IMR-90 (cell line): ENCODE measurements at regions not wholly inside any gene's neighbourhood (a gene's known extent, or its start where the extent isn't known, plus 50 kb on each side); places are given as distances from the start of the nearest gene placed in this dataset.

Source experiments
- ATAC-seq: fragments of 200-7000 bp; cut with Tn5 transposase; 2 replicates; pipeline ENCODE4 v1.9.1; 2020; ENCODE audit warnings: low read depth, mild to moderate bottlenecking, moderate library complexity
- BruUV-seq: library from RNA; stranded (reverse); fragments of 400-500 nt; replicated peaks from 2 replicates; lab custom pipeline; 2021; lab: Mats Ljungman, UMichigan
- CTCF ChIA-PET: fragments of 300-600 bp; formaldehyde crosslinking; extraction: SDS; loops from one replicate; lab custom pipeline; 2021; ENCODE audit warnings: antibody characterized with exemption; lab: Yijun Ruan, JAX
- POLR2A ChIA-PET: fragments of 300-600 bp; sonication (Branson Sonifier 250); formaldehyde crosslinking; loops from one replicate; lab custom pipeline; 2022; ENCODE audit warnings: antibody characterized with exemption; ENCODE audit not compliant: unreplicated experiment; lab: Charles Lee
- DNase-seq: peaks from one replicate; pipeline ENCODE4 v3.0.0; 2013
- H2AFZ ChIP-seq: replicated peaks from 2 replicates; pipeline ENCODE3; 2013; ENCODE audit warnings: low read length, mild to moderate bottlenecking; ENCODE audit not compliant: poor library complexity
- H2AK5ac ChIP-seq: 2 replicates; pipeline ENCODE4 v1.6.1; 2013; ENCODE audit warnings: low read depth, low read length, inconsistent platforms
- H2AK9ac ChIP-seq: replicated peaks from 2 replicates; pipeline ENCODE3; 2013; ENCODE audit warnings: mild to moderate bottlenecking, low read depth, low read length, moderate library complexity; ENCODE audit not compliant: poor library complexity
- H2BK120ac ChIP-seq: 2 replicates; pipeline ENCODE4 v1.6.1; 2013; ENCODE audit warnings: low read depth, low read length, inconsistent platforms
- H2BK15ac ChIP-seq: 3 replicates; pipeline ENCODE4 v1.6.1; 2013; ENCODE audit warnings: low read depth, low read length, inconsistent platforms
- H2BK20ac ChIP-seq: 2 replicates; pipeline ENCODE4 v1.6.1; 2013; ENCODE audit warnings: low read depth, mild to moderate bottlenecking, inconsistent platforms, low read length, moderate library complexity
- H2BK5ac ChIP-seq: 2 replicates; pipeline ENCODE4 v1.6.1; 2013; ENCODE audit warnings: mild to moderate bottlenecking, low read depth, low read length, inconsistent platforms; ENCODE audit not compliant: poor library complexity, severe bottlenecking
- H3K14ac ChIP-seq: replicated peaks from 2 replicates; pipeline ENCODE4 v1.6.1; 2013; ENCODE audit warnings: low read depth, low read length, inconsistent platforms
- H3K18ac ChIP-seq: 2 replicates; pipeline ENCODE4 v1.6.1; 2013; ENCODE audit warnings: low read depth, low read length, control low read depth
- H3K23ac ChIP-seq: 2 replicates; pipeline ENCODE4 v1.6.1; 2013; ENCODE audit warnings: low read depth, low read length, inconsistent platforms
- H3K27ac ChIP-seq: 2 replicates; pipeline ENCODE4 v1.5.1; 2013; ENCODE audit warnings: mild to moderate bottlenecking, control low read depth, low read length; ENCODE audit not compliant: insufficient read depth
- H3K27me3 ChIP-seq: 2 replicates; pipeline ENCODE4 v1.6.1; 2013; ENCODE audit warnings: low read length; ENCODE audit not compliant: control insufficient read depth, insufficient read depth
- H3K36me3 ChIP-seq: 2 replicates; pipeline ENCODE4 v1.6.1; 2013; ENCODE audit warnings: low read length, mixed read lengths; ENCODE audit not compliant: control insufficient read depth, insufficient read depth
- H3K4ac ChIP-seq: 2 replicates; pipeline ENCODE4 v1.6.1; 2013; ENCODE audit warnings: low read depth, low read length, inconsistent platforms
- H3K4me1 ChIP-seq: 2 replicates; pipeline ENCODE4 v1.6.1; 2013; ENCODE audit warnings: low read length, mixed read lengths; ENCODE audit not compliant: control insufficient read depth, insufficient read depth
- H3K4me2 ChIP-seq: 2 replicates; pipeline ENCODE4 v1.6.1; 2013; ENCODE audit warnings: low read depth, mild to moderate bottlenecking, control low read depth, low read length, moderate library complexity
- H3K4me3 ChIP-seq: 2 replicates; pipeline ENCODE4 v1.5.1; 2013; ENCODE audit warnings: low read depth, mild to moderate bottlenecking, control low read depth, low read length, moderate library complexity; ENCODE audit not compliant: insufficient read depth
- H3K56ac ChIP-seq: 2 replicates; pipeline ENCODE4 v1.6.1; 2013; ENCODE audit warnings: low read length, inconsistent platforms; ENCODE audit not compliant: insufficient read depth; ENCODE audit errors: extremely low read depth
- H3K79me1 ChIP-seq, 2 experiments: 2 replicates each; pipeline ENCODE4 v1.6.1; 2013; ENCODE audit warnings: low read length in 2 of 2, inconsistent platforms in 1 of 2, low read depth in 1 of 2
- H3K9ac ChIP-seq: 2 replicates; pipeline ENCODE4 v1.6.1; 2013; ENCODE audit warnings: low read depth, low read length, control low read depth
- H3K9me1 ChIP-seq: 2 replicates; pipeline ENCODE4 v1.6.1; 2013; ENCODE audit warnings: low read length, inconsistent platforms; ENCODE audit not compliant: insufficient read depth
- H3K9me3 ChIP-seq: 2 replicates; pipeline ENCODE4 v1.6.1; 2013; ENCODE audit warnings: low read length; ENCODE audit not compliant: control insufficient read depth, insufficient read depth
- H4K20me1 ChIP-seq: 2 replicates; pipeline ENCODE4 v1.6.1; 2013; ENCODE audit warnings: low read length, inconsistent platforms; ENCODE audit not compliant: insufficient read depth
- H4K5ac ChIP-seq: 2 replicates; pipeline ENCODE4 v1.6.1; 2013; ENCODE audit warnings: mild to moderate bottlenecking, low read depth, low read length, control low read depth
- H4K8ac ChIP-seq, 2 experiments: 2 replicates each; pipeline ENCODE4 v1.6.1; 2013; ENCODE audit warnings: low read depth in 2 of 2, low read length in 2 of 2, control low read depth in 1 of 2, inconsistent platforms in 1 of 2
- H4K91ac ChIP-seq: 2 replicates; pipeline ENCODE4 v1.6.1; 2013; ENCODE audit warnings: low read depth, low read length, inconsistent platforms; ENCODE audit not compliant: insufficient read depth
- BHLHE40 ChIP-seq: fragments of 150-350 bp; IDR thresholded peaks from 2 replicates; pipeline ENCODE4 v1.6.1; 2016; ENCODE audit warnings: mild to moderate bottlenecking, low read depth, low read length
- CHD1 ChIP-seq: IDR thresholded peaks from 2 replicates; pipeline ENCODE4 v1.6.1; 2012; ENCODE audit warnings: low read depth, low read length, improper control_type of control experiment
- CTCF ChIP-seq: conservative IDR thresholded peaks from 2 replicates; pipeline ENCODE4 v1.5.1; 2012; ENCODE audit warnings: mild to moderate bottlenecking, low read depth, low read length, improper control_type of control experiment
- ELK1 ChIP-seq: fragments of 150-350 bp; IDR thresholded peaks from 2 replicates; pipeline ENCODE4 v1.6.1; 2016; ENCODE audit warnings: low read depth, mild to moderate bottlenecking, low read length, moderate library complexity, borderline replicate concordance
- FOS ChIP-seq: fragments of 150-350 bp; IDR thresholded peaks from 2 replicates; pipeline ENCODE4 v1.6.1; 2016; ENCODE audit warnings: low read depth, low read length
- MAFK ChIP-seq: IDR thresholded peaks from 2 replicates; pipeline ENCODE4 v1.6.1; 2012; ENCODE audit warnings: low read depth, low read length, improper control_type of control experiment
- MAZ ChIP-seq: IDR thresholded peaks from 2 replicates; pipeline ENCODE4 v1.6.1; 2012; ENCODE audit warnings: low read depth, mild to moderate bottlenecking, low read length, improper control_type of control experiment, moderate library complexity, borderline replicate concordance
- MXI1 ChIP-seq: IDR thresholded peaks from 2 replicates; pipeline ENCODE4 v1.6.1; 2012; ENCODE audit warnings: low read depth, mild to moderate bottlenecking, low read length, moderate library complexity, borderline replicate concordance
- POLR2A ChIP-seq: IDR thresholded peaks from 2 replicates; pipeline ENCODE4 v1.6.1; 2012; ENCODE audit warnings: mild to moderate bottlenecking, low read depth, low read length
- RCOR1 ChIP-seq: IDR thresholded peaks from 2 replicates; pipeline ENCODE4 v1.6.1; 2012; ENCODE audit warnings: mild to moderate bottlenecking, low read length, improper control_type of control experiment; ENCODE audit not compliant: insufficient replicate concordance
- RFX5 ChIP-seq: IDR thresholded peaks from 2 replicates; pipeline ENCODE4 v1.8.0; 2012; ENCODE audit warnings: low read depth, mild to moderate bottlenecking, low read length, moderate library complexity
- SMC3 ChIP-seq: fragments of 150-350 bp; IDR thresholded peaks from 2 replicates; pipeline ENCODE4 v1.6.1; 2016; ENCODE audit warnings: low read depth, mild to moderate bottlenecking, antibody characterized with exemption, low read length, moderate library complexity
- USF2 ChIP-seq: fragments of 150-350 bp; IDR thresholded peaks from 2 replicates; pipeline ENCODE4 v1.6.1; 2017; ENCODE audit warnings: mild to moderate bottlenecking, antibody characterized with exemption, low read length, low read depth
- WGBS, 2 experiments: methylation state at CpG; one replicate each; pipeline versions ENCODE4 v1.1.5 to v1.1.7; 2013; ENCODE audit warnings: missing lambda C conversion rate in 2 of 2; ENCODE audit not compliant: insufficient read length in 1 of 2; ENCODE audit errors: extremely low coverage in 2 of 2; 5-methylcytosine and 5-hydroxymethylcytosine counted together
- dilution Hi-C: fragments of 300-500 bp; cut with HindIII; formaldehyde crosslinking; loops from one replicate; pipeline ENCODE4 v1.14.3; 2018; ENCODE audit warnings: low sequenced_read_pairs; ENCODE audit not compliant: unreplicated experiment
- in situ Hi-C: fragments of 300-500 bp; cut with MboI; formaldehyde crosslinking; loops from 3 replicates; pipeline ENCODE4 v1.14.3; 2019; ENCODE audit warnings: low sequenced_read_pairs, inconsistent platforms, mixed read lengths
- intact Hi-C: fragments of 100-400 bp; cut with micrococcal nuclease; formaldehyde crosslinking; loops from 2 replicates; pipeline ENCODE4 v1.10.0; 2022

GRCh38 chr12:125357561-125357960 lies 292.3 kb downstream of the AACS start:
- H3K9me1 ChIP-seq: no peaks in the 10 kb centered on the region
- no peak overlapping the region for H3K9ac ChIP-seq
- no peak for DNase-seq
- POLR2A ChIA-PET: no interaction called here
- BruUV-seq: no TSS peak
- H3K27ac ChIP-seq: no peak overlapping the region
- no peaks in the 10 kb centered on the region for H3K36me3 ChIP-seq
- H2BK120ac ChIP-seq: no peak overlapping the region
- dilution Hi-C loops (no loop called here), intact Hi-C loops (no loop called here), in situ Hi-C loops (no loop called here)
- no peak overlapping the region for H2BK15ac ChIP-seq
- H3K4me1 ChIP-seq: no peaks in the 10 kb centered on the region
- no peak overlapping the region for H2AK9ac ChIP-seq
- no peak overlapping the region for H3K14ac ChIP-seq
- H3K4ac ChIP-seq: no peak overlapping the region
- no peak overlapping the region for H2BK20ac ChIP-seq
- no peaks in the 10 kb centered on the region for H4K20me1 ChIP-seq
- H3K4me3 ChIP-seq: no peak overlapping the region
- no peak overlapping the region for H2BK5ac ChIP-seq
- no peak for ATAC-seq
- no peak overlapping the region for H4K91ac ChIP-seq
- H3K23ac ChIP-seq: no peak overlapping the region
- H3K27me3 ChIP-seq: no peaks in the 10 kb centered on the region
- TF ChIP-seq MXI1: no peak
- TF ChIP-seq SMC3: no peak
- TF ChIP-seq CHD1: no peak
- no peak for TF ChIP-seq MAZ
- no peak for TF ChIP-seq MAFK
- TF ChIP-seq RCOR1: no peak
- no peak for TF ChIP-seq USF2
- TF ChIP-seq FOS: no peak
- no peak for TF ChIP-seq BHLHE40
- TF ChIP-seq POLR2A: no peak
- TF ChIP-seq CTCF: no peak
- no peak for TF ChIP-seq ELK1
- TF ChIP-seq RFX5: no peak
- H4K8ac ChIP-seq: no peak overlapping the region
- H3K56ac ChIP-seq: no peak overlapping the region
- H3K79me1 ChIP-seq: no peaks in the 10 kb centered on the region
- H2AFZ ChIP-seq: no peak overlapping the region
- H3K9me3 ChIP-seq: peaks cover 11% of the 10 kb centered on the region
- H3K18ac ChIP-seq: no peak overlapping the region
- no CpG with 5 or more reads among the region's 3 CpGs for WGBS, 2 experiments
- no peak overlapping the region for H3K4me2 ChIP-seq
- H4K5ac ChIP-seq: no peak overlapping the region
- CTCF ChIA-PET: no interaction called here
- H2AK5ac ChIP-seq: no peak overlapping the region
